ENCODE measurements at regions not wholly inside any gene's neighbourhood (a gene's known extent, or its start where the extent isn't known, plus 50 kb on each side); places are given as distances from the start of the nearest gene placed in this dataset.

DNA sequence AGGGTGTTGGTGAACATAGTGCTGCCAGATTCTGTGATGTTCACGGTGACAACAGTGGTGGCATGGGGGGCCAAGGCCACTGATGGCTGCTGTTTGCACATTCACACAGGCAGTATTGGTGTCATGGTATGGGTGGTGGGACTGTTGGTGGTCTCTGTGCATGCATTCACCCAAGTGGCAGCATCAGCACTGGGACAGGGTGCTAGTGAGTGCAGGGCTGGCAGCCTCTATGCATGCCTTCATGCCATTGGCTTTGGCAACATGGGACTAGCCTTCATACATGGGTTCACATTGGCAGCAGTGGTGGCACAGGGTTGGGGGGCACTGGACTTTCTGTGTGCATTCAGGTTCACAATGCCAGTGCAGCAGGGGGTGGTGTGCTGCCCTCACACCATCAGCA is 489.7 kb upstream of the FGF16 start:
- H3K9me3 ChIP-seq (ENCODE audit: low read depth) = peaks cover 19% of the 10 kb centered on the region
- Mint-ChIP-seq H3K9me3 (peaks cover 74% of the 10 kb centered on the region), H3K27ac (no peak overlapping the region), H3K36me3 (peaks cover 25% of the 10 kb centered on the region), H3K4me3 (no peak overlapping the region), H3K4me1 (no peaks in the 10 kb centered on the region), H3K27me3 (ENCODE audit: insufficient read depth, low read depth) (no peaks in the 10 kb centered on the region)
- H4K20me1 ChIP-seq (ENCODE audit: low read depth) = no peaks in the 10 kb centered on the region
- no peak overlapping the region for H2AFZ ChIP-seq (replicated peaks)
- no peak overlapping the region for H3K27ac ChIP-seq
- no peak overlapping the region for H3K9ac ChIP-seq
- H3K4me3 ChIP-seq = no peak overlapping the region
- H3K4me2 ChIP-seq = no peak overlapping the region
- no peaks in the 10 kb centered on the region for H3K27me3 ChIP-seq
- no peaks in the 10 kb centered on the region for H3K79me2 ChIP-seq (ENCODE audit: low read depth)
- peaks cover 3% of the 10 kb centered on the region for H3K36me3 ChIP-seq
- H3F3A ChIP-seq (ENCODE audit: low read depth) = no peaks in the 10 kb centered on the region
- TF ChIP-seq EZH2phosphoT487 (IDR thresholded peaks at IDR 0.05) = no peak
- TF ChIP-seq EZH2 (IDR thresholded peaks at IDR 0.05) = no peak
- TF ChIP-seq, protein P1, sequence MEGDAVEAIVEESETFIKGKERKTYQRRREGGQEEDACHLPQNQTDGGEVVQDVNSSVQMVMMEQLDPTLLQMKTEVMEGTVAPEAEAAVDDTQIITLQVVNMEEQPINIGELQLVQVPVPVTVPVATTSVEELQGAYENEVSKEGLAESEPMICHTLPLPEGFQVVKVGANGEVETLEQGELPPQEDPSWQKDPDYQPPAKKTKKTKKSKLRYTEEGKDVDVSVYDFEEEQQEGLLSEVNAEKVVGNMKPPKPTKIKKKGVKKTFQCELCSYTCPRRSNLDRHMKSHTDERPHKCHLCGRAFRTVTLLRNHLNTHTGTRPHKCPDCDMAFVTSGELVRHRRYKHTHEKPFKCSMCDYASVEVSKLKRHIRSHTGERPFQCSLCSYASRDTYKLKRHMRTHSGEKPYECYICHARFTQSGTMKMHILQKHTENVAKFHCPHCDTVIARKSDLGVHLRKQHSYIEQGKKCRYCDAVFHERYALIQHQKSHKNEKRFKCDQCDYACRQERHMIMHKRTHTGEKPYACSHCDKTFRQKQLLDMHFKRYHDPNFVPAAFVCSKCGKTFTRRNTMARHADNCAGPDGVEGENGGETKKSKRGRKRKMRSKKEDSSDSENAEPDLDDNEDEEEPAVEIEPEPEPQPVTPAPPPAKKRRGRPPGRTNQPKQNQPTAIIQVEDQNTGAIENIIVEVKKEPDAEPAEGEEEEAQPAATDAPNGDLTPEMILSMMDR (IDR thresholded peaks at IDR 0.05) = no peak
- no peak for DNase-seq (ENCODE audit: low spot score)
- no peaks in the 10 kb centered on the region for H3K4me1 ChIP-seq

DNA sequence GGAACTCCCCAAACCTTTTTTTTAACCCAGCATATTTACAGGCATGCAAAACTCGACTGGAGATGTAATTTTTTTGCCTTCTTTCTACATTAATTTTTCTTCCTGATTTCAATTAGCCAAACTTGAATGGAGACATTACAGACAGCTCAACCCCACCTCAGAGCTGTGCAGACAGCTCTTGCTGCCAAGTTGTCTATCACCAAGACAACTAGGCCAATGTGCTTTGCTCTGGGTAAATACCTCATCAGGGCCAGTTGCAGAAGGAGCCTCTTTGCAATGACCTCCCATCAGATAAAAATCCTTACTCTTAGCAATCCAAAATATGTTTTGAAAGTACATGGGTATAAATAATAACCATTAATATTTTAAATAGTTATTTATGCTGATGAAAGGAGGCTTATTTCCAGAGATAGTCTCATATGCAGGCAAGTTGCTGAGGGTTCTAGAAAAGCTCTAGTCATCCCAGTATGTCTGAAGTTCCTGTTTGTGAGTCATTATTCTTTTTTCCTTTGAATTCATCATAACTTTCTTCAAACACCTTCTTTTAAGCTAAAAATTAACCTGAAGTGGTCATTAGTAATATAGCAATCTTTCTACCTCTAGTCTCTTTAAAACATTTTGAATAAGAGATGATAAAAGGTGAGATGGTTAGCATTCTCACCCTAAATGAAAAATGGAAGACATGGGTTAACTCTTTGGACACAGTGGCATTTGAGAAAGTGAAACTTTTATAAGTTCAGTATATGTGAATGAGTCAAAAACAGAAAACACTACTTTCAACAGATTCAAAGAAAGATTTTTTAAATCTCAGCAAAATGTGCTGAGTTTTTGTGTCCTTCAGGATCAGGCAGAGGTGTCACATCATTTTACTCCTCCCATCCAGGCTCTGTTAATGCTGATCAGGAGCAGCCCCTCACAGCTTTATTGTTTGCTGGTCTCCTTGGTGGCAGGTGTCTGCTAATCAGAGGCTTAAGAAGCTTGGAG is 475.5 kb upstream of the FGF16 start:
- no peaks in the 10 kb centered on the region for H3K36me3 ChIP-seq
- H3F3A ChIP-seq (ENCODE audit: low read depth) = peaks cover 3% of the 10 kb centered on the region
- H2AFZ ChIP-seq (replicated peaks) = no peak overlapping the region
- no peak overlapping the region for H3K4me3 ChIP-seq
- peak overlapping the region; percentile 78 for H3K27ac ChIP-seq
- H3K27me3 ChIP-seq = no peaks in the 10 kb centered on the region
- H3K4me2 ChIP-seq = peak overlapping the region; percentile 45
- H4K20me1 ChIP-seq (ENCODE audit: low read depth) = no peaks in the 10 kb centered on the region
- Mint-ChIP-seq H3K9me3 (peaks cover 10% of the 10 kb centered on the region), H3K4me3 (no peak overlapping the region), H3K27ac (no peak overlapping the region), H3K36me3 (peaks cover 15% of the 10 kb centered on the region), H3K27me3 (ENCODE audit: insufficient read depth, low read depth) (no peaks in the 10 kb centered on the region), H3K4me1 (peaks cover 3% of the 10 kb centered on the region)
- peaks cover 4% of the 10 kb centered on the region for H3K9me3 ChIP-seq (ENCODE audit: low read depth)
- no peaks in the 10 kb centered on the region for H3K79me2 ChIP-seq (ENCODE audit: low read depth)
- no peak for DNase-seq (ENCODE audit: low spot score)
- H3K4me1 ChIP-seq = peaks cover 32% of the 10 kb centered on the region
- H3K9ac ChIP-seq = no peak overlapping the region
- no peak for TF ChIP-seq EZH2 (IDR thresholded peaks at IDR 0.05)
- TF ChIP-seq, protein P1 (IDR thresholded peaks at IDR 0.05) = no peak
- TF ChIP-seq EZH2phosphoT487 (IDR thresholded peaks at IDR 0.05) = no peak

GRCh38 chrX:76977452-76977851 is 469.7 kb upstream of the FGF16 start:
- Histone ChIP-seq H3K4me2 (no peak overlapping the region), H4K20me1 (ENCODE audit: low read depth) (no peaks in the 10 kb centered on the region), H3K36me3 (no peaks in the 10 kb centered on the region), H3K4me1 (peaks cover 20% of the 10 kb centered on the region), H3K9ac (no peak overlapping the region), H3K27ac (no peak overlapping the region), H2AFZ (replicated peaks) (no peak overlapping the region), H3F3A (ENCODE audit: low read depth) (no peaks in the 10 kb centered on the region), H3K27me3 (no peaks in the 10 kb centered on the region), H3K9me3 (ENCODE audit: low read depth) (peaks cover 6% of the 10 kb centered on the region), H3K4me3 (no peak overlapping the region), H3K79me2 (ENCODE audit: low read depth) (no peaks in the 10 kb centered on the region)
- Mint-ChIP-seq H3K9me3 (peaks cover 35% of the 10 kb centered on the region), H3K27ac (no peak overlapping the region), H3K4me1 (no peaks in the 10 kb centered on the region), H3K27me3 (ENCODE audit: insufficient read depth, low read depth) (no peaks in the 10 kb centered on the region), H3K36me3 (peaks cover 23% of the 10 kb centered on the region), H3K4me3 (no peak overlapping the region)
- no peak for DNase-seq (ENCODE audit: low spot score)
- no peak for TF ChIP-seq EZH2phosphoT487 (IDR thresholded peaks at IDR 0.05)
- TF ChIP-seq, protein P1 (IDR thresholded peaks at IDR 0.05) = no peak
- TF ChIP-seq EZH2 (IDR thresholded peaks at IDR 0.05) = no peak
